CD14-positive monocyte (primary cell): ENCODE measurements at regions not wholly inside any gene's neighbourhood (a gene's known extent, or its start where the extent isn't known, plus 50 kb on each side); places are given as distances from the start of the nearest gene placed in this dataset.

Experiments
- DNase-seq, 3 donors: peaks; one replicate each; pipeline ENCODE4 v3.0.0-alpha.2; 2011 to 2022
- H2AFZ ChIP-seq: 2 replicates; pipeline ENCODE4 v1.6.0; 2012; ENCODE audit warnings: mild to moderate bottlenecking, low read depth, low read length, inconsistent platforms; ENCODE audit not compliant: insufficient read depth, poor library complexity, severe bottlenecking
- H3K27ac ChIP-seq, 2 donors: 1 replicate in 1 of 2; 2 replicates in 1 of 2; pipeline ENCODE4 v1.5.1; 2012 to 2013; ENCODE audit warnings: low read length in 2 of 2, control low read depth in 1 of 2, inconsistent platforms in 1 of 2, low read depth in 1 of 2, mild to moderate bottlenecking in 1 of 2
- H3K27me3 ChIP-seq, 2 donors: one replicate each; pipeline versions ENCODE4 v1.6.0 to v1.6.1; 2011 to 2013; ENCODE audit warnings: low read length in 2 of 2; ENCODE audit not compliant: control insufficient read depth in 2 of 2, insufficient read depth in 2 of 2
- H3K36me3 ChIP-seq, 2 donors: replicated peaks in 1 of 2; 1 replicate in 1 of 2; 2 replicates in 1 of 2; pipeline versions ENCODE4 v1.5.1 to v1.6.1; 2012 to 2013; ENCODE audit warnings: low read length in 2 of 2, control low read depth in 1 of 2, inconsistent platforms in 1 of 2, mild to moderate bottlenecking in 1 of 2; ENCODE audit not compliant: insufficient read depth in 2 of 2, control insufficient read depth in 1 of 2
- H3K4me1 ChIP-seq, 2 donors: 1 replicate in 1 of 2; 2 replicates in 1 of 2; pipeline versions ENCODE4 v1.5.1 to v1.6.1; 2012 to 2013; ENCODE audit warnings: low read length in 2 of 2, control low read depth in 1 of 2, inconsistent platforms in 1 of 2, mild to moderate bottlenecking in 1 of 2, moderate library complexity in 1 of 2; ENCODE audit not compliant: insufficient read depth in 2 of 2, control insufficient read depth in 1 of 2
- H3K4me2 ChIP-seq: replicated peaks from 2 replicates; pipeline ENCODE3; 2012; ENCODE audit warnings: low read length, moderate library complexity, mild to moderate bottlenecking; ENCODE audit not compliant: poor library complexity, severe bottlenecking; ENCODE audit errors: extremely low read depth
- H3K4me3 ChIP-seq, 3 experiments: fragments of 200-600 bp in 1 of 3; sonication (generic) in 1 of 3; replicated peaks in 1 of 3; 1 replicate in 2 of 3; 2 replicates in 1 of 3; pipeline ENCODE4 v1.5.1; 2011 to 2013; ENCODE audit warnings: low read length in 3 of 3, mild to moderate bottlenecking in 3 of 3, control low read depth in 2 of 3, low read depth in 2 of 3, inconsistent platforms in 1 of 3, moderate library complexity in 1 of 3
- H3K79me2 ChIP-seq: 2 replicates; pipeline ENCODE4 v1.6.0; 2012; ENCODE audit warnings: mild to moderate bottlenecking, control low read depth, inconsistent platforms, low read length, moderate library complexity; ENCODE audit not compliant: insufficient read depth
- H3K9ac ChIP-seq: 2 replicates; pipeline ENCODE4 v1.6.0; 2017; ENCODE audit warnings: low read length, mild to moderate bottlenecking; ENCODE audit not compliant: insufficient read depth, poor library complexity, severe bottlenecking
- H3K9me3 ChIP-seq, 2 donors: replicated peaks in 1 of 2; 1 replicate in 1 of 2; 2 replicates in 1 of 2; pipeline versions ENCODE4 v1.5.1 to v1.6.1; 2012 to 2013; ENCODE audit warnings: low read length in 2 of 2, control low read depth in 1 of 2; ENCODE audit not compliant: control insufficient read depth in 1 of 2, insufficient read depth in 1 of 2
- H4K20me1 ChIP-seq: 2 replicates; pipeline ENCODE4 v1.6.0; 2012; ENCODE audit warnings: mild to moderate bottlenecking, low read length, control low read depth, moderate library complexity; ENCODE audit not compliant: insufficient read depth
- H3K27ac Mint-ChIP-seq, 7 donors: one replicate each; pipeline ENCODE4 v1.8.0; 2020; ENCODE audit warnings: mild to moderate bottlenecking in 7 of 7, mixed read lengths in 7 of 7, moderate library complexity in 6 of 7, inconsistent platforms in 2 of 7
- H3K27me3 Mint-ChIP-seq, 3 donors: one replicate each; pipeline ENCODE4 v1.8.0; 2021 to 2022; ENCODE audit warnings: low read depth in 3 of 3, mild to moderate bottlenecking in 3 of 3, mixed read lengths in 3 of 3, moderate library complexity in 3 of 3, inconsistent platforms in 1 of 3
- H3K36me3 Mint-ChIP-seq, 2 donors: one replicate each; pipeline ENCODE4 v1.8.0; 2020; ENCODE audit warnings: mixed read lengths in 2 of 2, inconsistent platforms in 1 of 2, mild to moderate bottlenecking in 1 of 2
- H3K4me1 Mint-ChIP-seq: one replicate; pipeline ENCODE4 v1.8.0; 2020; ENCODE audit warnings: mild to moderate bottlenecking, mixed read lengths
- H3K4me3 Mint-ChIP-seq, 2 donors: one replicate each; pipeline ENCODE4 v1.8.0; 2020; ENCODE audit warnings: mild to moderate bottlenecking in 2 of 2, mixed read lengths in 2 of 2, moderate library complexity in 1 of 2
- H3K9me3 Mint-ChIP-seq, 7 donors: one replicate each; pipeline ENCODE4 v1.8.0; 2020 to 2022; ENCODE audit warnings: mixed read lengths in 7 of 7, mild to moderate bottlenecking in 6 of 7, moderate library complexity in 6 of 7, inconsistent platforms in 2 of 7
- CTCF ChIP-seq: fragments of 200-600 bp; IDR thresholded peaks from one replicate; pipeline ENCODE4 v1.8.0; 2022; ENCODE audit warnings: antibody characterized with exemption, mild to moderate bottlenecking
- WGBS: methylation state at CpG from one replicate; pipeline ENCODE4 v1.1.5; 2013; ENCODE audit warnings: missing lambda C conversion rate; ENCODE audit not compliant: insufficient coverage; 5-methylcytosine and 5-hydroxymethylcytosine counted together
- intact Hi-C, 2 donors: fragments of 100-400 bp; cut with micrococcal nuclease; formaldehyde crosslinking; loops; one replicate each; pipeline versions ENCODE4 v1.15.0 to v1.15.1; 2023

- intact Hi-C loops: no loop called here
- Histone ChIP-seq H3K27ac (no peak overlapping the region), H3K36me3 (no peaks in the 10 kb centered on the region), H2AFZ (no peak overlapping the region), H4K20me1 (no peaks in the 10 kb centered on the region), H3K9me3 (no peaks in the 10 kb centered on the region), H3K27me3 (no peaks in the 10 kb centered on the region), H3K4me2 (no peak overlapping the region), H3K4me3 (no peak overlapping the region), H3K9ac (no peak overlapping the region), H3K4me1 (no peaks in the 10 kb centered on the region), H3K79me2 (no peaks in the 10 kb centered on the region)
- WGBS: 0% methylated on average over 1 of the region's 2 CpGs
- Mint-ChIP-seq H3K4me3 (no peak overlapping the region), H3K4me1 (peaks cover 6% of the 10 kb centered on the region), H3K9me3 (peaks cover 0 to 1% (median 0%) of the 10 kb centered on the region in 7 donors), H3K27me3 (peaks cover 0 to 2% (median 0%) of the 10 kb centered on the region in 3 donors), H3K36me3 (no peaks in the 10 kb centered on the region), H3K27ac (peak overlapping the region in 1 of 7 donors; percentile 16)
- DNase-seq: no peak
- TF ChIP-seq CTCF: no peak
Measured at GRCh38 chr12:66055837-66056319, 74.7 kb downstream of the LLPH start.

GRCh38 chr12:66052988-66053615, 77.4 kb downstream of the LLPH start:
- Histone ChIP-seq H3K9ac (no peak overlapping the region), H3K4me2 (no peak overlapping the region), H3K27me3 (no peaks in the 10 kb centered on the region), H3K4me1 (no peaks in the 10 kb centered on the region), H3K4me3 (no peak overlapping the region), H4K20me1 (no peaks in the 10 kb centered on the region), H3K9me3 (no peaks in the 10 kb centered on the region), H3K36me3 (no peaks in the 10 kb centered on the region), H2AFZ (no peak overlapping the region), H3K27ac (no peak overlapping the region), H3K79me2 (no peaks in the 10 kb centered on the region)
- Mint-ChIP-seq H3K27me3 (peaks cover 0 to 2% (median 0%) of the 10 kb centered on the region in 3 donors), H3K4me3 (no peak overlapping the region), H3K4me1 (peaks cover 8% of the 10 kb centered on the region), H3K27ac (no peak overlapping the region), H3K9me3 (peaks cover 0 to 2% (median 0%) of the 10 kb centered on the region in 7 donors), H3K36me3 (no peaks in the 10 kb centered on the region)
- no CpG with 5 or more reads among the region's 1 CpG for WGBS
- intact Hi-C loops: no loop called here
- DNase-seq: no peak
- TF ChIP-seq CTCF: no peak
